IgD-negative memory B cell (primary cell): ENCODE measurements at regions not wholly inside any gene's neighbourhood (a gene's known extent, or its start where the extent isn't known, plus 50 kb on each side); places are given as distances from the start of the nearest gene placed in this dataset.
"Not testable (repeated sequence)": the region's sequence is repeated elsewhere in the genome, so short reads cannot be mapped to it uniquely, and the experiment has no call there.

Experiments
- H3K27ac Mint-ChIP-seq, 3 donors: one replicate each; pipeline ENCODE4 v1.8.0; 2020 to 2022; ENCODE audit warnings: mild to moderate bottlenecking in 3 of 3, mixed read lengths in 3 of 3, moderate library complexity in 1 of 3
- H3K27me3 Mint-ChIP-seq: one replicate; pipeline ENCODE4 v1.8.0; 2021; ENCODE audit warnings: mixed read lengths
- H3K36me3 Mint-ChIP-seq: one replicate; pipeline ENCODE4 v1.8.0; 2020; ENCODE audit warnings: mild to moderate bottlenecking, mixed read lengths
- H3K4me1 Mint-ChIP-seq, 3 donors: one replicate each; pipeline ENCODE4 v1.8.0; 2020 to 2022; ENCODE audit warnings: mixed read lengths in 3 of 3, mild to moderate bottlenecking in 1 of 3
- H3K4me3 Mint-ChIP-seq, 4 donors: one replicate each; pipeline ENCODE4 v1.8.0; 2020 to 2022; ENCODE audit warnings: mild to moderate bottlenecking in 4 of 4, mixed read lengths in 4 of 4, moderate library complexity in 3 of 4
- H3K9me3 Mint-ChIP-seq, 3 donors: one replicate each; pipeline ENCODE4 v1.8.0; 2020 to 2021; ENCODE audit warnings: mixed read lengths in 3 of 3, mild to moderate bottlenecking in 1 of 3

DNA sequence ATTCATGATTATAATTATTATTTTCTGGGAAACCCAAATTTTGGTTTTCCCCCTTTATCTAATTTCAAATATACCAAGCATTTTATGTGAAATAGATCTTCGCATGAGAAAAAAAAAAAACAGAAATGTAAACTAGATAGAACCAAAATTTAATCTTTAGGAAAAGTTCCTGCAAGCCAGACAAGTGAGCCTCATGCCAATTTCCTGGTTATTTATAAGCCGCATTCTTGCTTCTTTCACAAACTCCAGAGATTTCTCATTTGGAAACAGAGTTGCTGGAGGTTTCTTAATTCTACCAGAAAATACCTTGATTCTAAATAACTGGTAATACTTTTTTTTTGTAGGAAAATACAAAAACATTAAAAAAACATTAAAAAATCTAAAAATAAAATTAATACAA is 690.4 kb upstream of the IGFBP3 start:
- peaks cover 0 to 4% (median 1%) of the 10 kb centered on the region in 3 donors for H3K9me3 Mint-ChIP-seq
- no peaks in the 10 kb centered on the region for H3K4me1 Mint-ChIP-seq
- H3K27me3 Mint-ChIP-seq: no peaks in the 10 kb centered on the region
- H3K36me3 Mint-ChIP-seq: no peaks in the 10 kb centered on the region
- H3K27ac Mint-ChIP-seq: no peak overlapping the region
- H3K4me3 Mint-ChIP-seq: no peak overlapping the region

DNA sequence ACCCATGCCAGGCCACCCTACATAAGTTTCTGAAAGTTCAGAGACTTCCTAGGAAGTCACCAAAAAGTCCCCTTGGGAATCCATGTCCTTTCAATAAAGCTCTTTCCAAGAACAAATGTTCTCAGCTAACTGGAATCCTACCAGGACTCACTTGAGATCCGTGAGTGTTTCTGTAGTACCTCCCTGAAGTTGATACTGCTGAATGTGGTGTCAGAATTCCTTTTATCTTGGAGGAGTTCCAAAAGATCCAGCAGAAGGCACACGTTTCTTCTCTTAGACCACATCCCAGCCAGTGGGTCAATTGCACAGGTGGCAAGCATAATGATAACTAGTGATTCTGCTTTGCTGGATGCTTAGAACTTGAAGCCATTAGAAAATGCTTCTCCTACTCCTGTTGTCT is 689.7 kb upstream of the IGFBP3 start:
- Mint-ChIP-seq H3K4me1 (no peaks in the 10 kb centered on the region), H3K27ac (no peak overlapping the region), H3K36me3 (no peaks in the 10 kb centered on the region), H3K4me3 (no peak overlapping the region), H3K9me3 (peaks cover 0 to 4% (median 1%) of the 10 kb centered on the region in 3 donors), H3K27me3 (no peaks in the 10 kb centered on the region)

DNA sequence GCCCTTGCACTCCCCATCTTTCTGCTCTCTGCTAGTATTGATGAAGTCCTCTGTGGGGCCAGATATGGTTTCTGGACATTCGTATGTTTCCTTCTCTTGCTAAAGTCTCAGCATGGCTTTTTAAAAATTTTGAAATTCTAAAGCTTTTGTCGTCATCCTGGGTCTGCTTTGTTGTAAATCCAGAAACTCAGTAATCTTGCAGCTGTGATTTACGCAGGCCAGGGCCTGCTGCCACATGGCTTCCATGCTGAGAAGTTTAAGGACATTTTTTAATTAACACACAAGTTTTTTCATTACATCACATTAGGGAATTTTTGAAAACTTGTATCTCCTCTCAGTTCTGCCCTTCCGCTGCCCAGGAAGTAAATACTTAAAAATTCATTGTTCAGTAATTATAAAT is 686.1 kb upstream of the IGFBP3 start:
- H3K4me3 Mint-ChIP-seq: no peak overlapping the region
- H3K4me1 Mint-ChIP-seq: no peaks in the 10 kb centered on the region
- H3K27me3 Mint-ChIP-seq: no peaks in the 10 kb centered on the region
- no peak overlapping the region for H3K27ac Mint-ChIP-seq
- no peaks in the 10 kb centered on the region for H3K36me3 Mint-ChIP-seq
- H3K9me3 Mint-ChIP-seq: peaks cover 0 to 2% (median 0%) of the 10 kb centered on the region in 3 donors

DNA sequence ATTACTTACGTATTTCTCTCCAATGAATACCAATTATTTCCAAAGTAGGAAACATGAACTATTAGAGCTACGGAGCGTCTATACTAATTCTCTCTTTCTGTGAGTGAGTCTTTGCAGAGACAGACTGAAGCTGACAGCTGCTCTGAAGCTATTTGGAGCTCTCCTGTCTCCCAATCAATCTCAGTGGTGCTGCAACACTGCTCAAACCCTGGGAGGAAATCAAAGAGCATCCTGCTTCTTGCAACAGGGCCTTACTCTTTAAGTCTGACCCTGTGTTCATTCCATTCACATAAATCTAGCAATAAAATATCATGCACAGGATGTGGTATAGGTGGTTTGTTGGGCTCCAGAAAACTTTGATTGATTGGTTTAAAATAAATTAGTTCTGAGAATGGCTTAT is 685.7 kb upstream of the IGFBP3 start:
- H3K27me3 Mint-ChIP-seq: no peaks in the 10 kb centered on the region

DNA sequence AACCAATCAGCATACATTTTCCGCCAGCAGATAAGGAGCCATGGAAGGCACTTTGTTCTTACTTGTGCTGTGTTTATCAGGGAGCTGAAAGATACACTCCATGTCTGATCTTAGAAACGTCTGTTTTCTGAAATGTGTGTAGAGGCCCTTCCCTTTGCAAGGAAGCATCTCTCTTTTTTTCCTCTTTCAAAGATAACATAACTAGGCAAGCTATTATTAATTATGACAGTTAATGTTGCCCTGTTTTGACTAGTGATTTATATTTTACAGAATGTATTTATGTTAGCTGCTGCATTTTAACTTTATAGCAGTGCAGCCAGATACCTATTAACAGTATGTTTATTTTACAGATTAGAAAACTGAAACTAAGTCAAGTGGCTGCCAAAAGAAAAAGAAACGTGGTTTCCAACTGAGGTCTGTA is 683.2 kb upstream of the IGFBP3 start:
- Mint-ChIP-seq H3K27ac (no peak overlapping the region), H3K4me3 (no peak overlapping the region), H3K9me3 (peaks cover 0 to 2% (median 0%) of the 10 kb centered on the region in 3 donors), H3K27me3 (no peaks in the 10 kb centered on the region), H3K36me3 (no peaks in the 10 kb centered on the region), H3K4me1 (no peaks in the 10 kb centered on the region)

More for the DNA sequence above, 685.7 kb upstream of the IGFBP3 start:
- H3K36me3 Mint-ChIP-seq: no peaks in the 10 kb centered on the region
- no peak overlapping the region for H3K4me3 Mint-ChIP-seq
- peaks cover 0 to 2% (median 0%) of the 10 kb centered on the region in 3 donors for H3K9me3 Mint-ChIP-seq
- no peak overlapping the region for H3K27ac Mint-ChIP-seq
- no peaks in the 10 kb centered on the region for H3K4me1 Mint-ChIP-seq

DNA sequence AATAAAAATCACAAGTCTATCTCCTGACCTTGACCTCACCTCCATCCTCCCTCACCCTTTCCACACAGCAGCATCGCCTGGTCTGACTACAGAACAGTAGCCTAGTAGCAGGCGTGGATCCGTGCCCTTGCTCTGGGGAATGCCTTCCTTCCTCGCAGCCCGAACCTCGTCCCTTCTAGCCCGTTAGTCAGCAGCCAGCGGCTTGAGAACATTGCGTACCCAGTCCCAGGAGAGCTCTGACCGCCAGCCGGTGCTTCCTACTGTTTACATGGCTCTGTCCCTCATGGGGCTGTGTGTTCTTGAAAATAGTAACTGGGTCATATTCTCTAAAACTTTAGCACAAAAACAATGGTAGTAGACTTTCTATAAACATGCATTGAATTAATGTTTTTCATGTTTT is 682.7 kb upstream of the IGFBP3 start:
- Mint-ChIP-seq H3K27me3 (no peaks in the 10 kb centered on the region), H3K9me3 (peaks cover 0 to 2% (median 0%) of the 10 kb centered on the region in 3 donors), H3K27ac (no peak overlapping the region), H3K4me3 (no peak overlapping the region), H3K36me3 (no peaks in the 10 kb centered on the region), H3K4me1 (no peaks in the 10 kb centered on the region)

DNA sequence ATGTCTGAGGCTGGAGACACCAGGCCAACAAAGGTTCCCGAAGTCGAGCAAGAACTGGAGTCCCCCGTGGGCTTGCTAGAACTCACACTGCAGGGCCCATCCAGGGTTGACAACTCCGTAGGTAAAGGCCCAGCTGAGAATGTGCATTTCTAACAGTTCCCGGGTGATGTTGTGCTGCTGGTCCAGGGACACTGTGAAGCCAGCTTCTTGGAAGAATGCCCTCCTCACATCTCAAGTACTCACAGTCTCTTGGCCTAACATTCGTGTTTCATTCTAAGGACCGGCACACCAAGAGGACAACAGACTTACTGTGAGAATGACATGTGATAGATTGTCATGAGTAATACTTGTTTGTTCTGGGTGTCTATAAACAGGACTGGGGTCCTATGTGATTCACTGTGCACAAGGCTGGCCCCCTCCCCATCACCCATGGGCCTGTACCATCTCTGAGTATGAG is 682.3 kb upstream of the IGFBP3 start:
- H3K4me1 Mint-ChIP-seq: no peaks in the 10 kb centered on the region
- no peak overlapping the region for H3K27ac Mint-ChIP-seq
- no peaks in the 10 kb centered on the region for H3K27me3 Mint-ChIP-seq
- no peak overlapping the region for H3K4me3 Mint-ChIP-seq
- H3K9me3 Mint-ChIP-seq: peaks cover 0 to 2% (median 0%) of the 10 kb centered on the region in 3 donors
- H3K36me3 Mint-ChIP-seq: no peaks in the 10 kb centered on the region

DNA sequence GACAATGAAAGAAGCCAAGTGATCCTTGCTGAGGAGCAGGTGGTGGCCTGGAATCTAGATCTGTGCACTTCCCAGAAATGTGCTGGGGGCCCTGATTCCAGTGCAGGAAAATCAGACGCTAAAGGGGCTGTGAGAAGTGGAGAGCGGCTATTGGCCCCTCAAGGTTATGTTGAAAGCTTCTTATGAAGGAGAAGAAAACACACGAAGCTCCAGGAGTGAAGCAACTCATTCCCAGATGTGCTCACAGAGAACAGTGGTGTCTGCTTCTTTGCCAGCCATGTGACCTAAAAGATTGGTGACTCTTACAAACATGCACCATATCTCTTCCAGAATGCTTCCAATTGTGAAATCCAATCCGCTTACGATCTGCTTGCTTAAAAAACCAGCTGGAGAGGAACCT is 679.3 kb upstream of the IGFBP3 start:
- Mint-ChIP-seq H3K9me3 (peaks cover 0 to 2% (median 2%) of the 10 kb centered on the region in 3 donors), H3K27me3 (no peaks in the 10 kb centered on the region), H3K4me3 (no peak overlapping the region), H3K27ac (no peak overlapping the region), H3K4me1 (no peaks in the 10 kb centered on the region), H3K36me3 (no peaks in the 10 kb centered on the region)

DNA sequence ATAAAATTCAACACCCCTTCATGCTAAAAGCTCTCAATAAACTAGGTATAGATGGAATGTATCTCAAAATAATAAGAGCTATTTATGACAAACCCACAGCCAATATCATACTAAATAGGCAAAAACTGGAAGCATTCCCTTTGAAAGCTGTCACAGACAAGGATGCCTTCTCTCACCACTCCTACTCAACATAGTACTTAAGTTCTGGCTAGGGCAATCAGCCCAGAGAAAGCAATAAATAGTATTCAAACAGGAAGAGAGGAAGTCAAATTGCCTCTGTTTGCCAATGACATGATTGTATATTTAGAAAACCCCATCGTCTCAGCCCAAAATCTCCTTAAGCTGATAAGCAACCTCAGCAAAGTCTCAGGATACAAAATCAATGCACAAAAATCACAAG is 673.8 kb upstream of the IGFBP3 start:
- H3K4me3 Mint-ChIP-seq, H3K27me3 Mint-ChIP-seq, H3K4me1 Mint-ChIP-seq, H3K36me3 Mint-ChIP-seq, H3K27ac Mint-ChIP-seq: not testable (repeated sequence)
- peaks cover 0 to 14% (median 2%) of the 10 kb centered on the region in 3 donors for H3K9me3 Mint-ChIP-seq

DNA sequence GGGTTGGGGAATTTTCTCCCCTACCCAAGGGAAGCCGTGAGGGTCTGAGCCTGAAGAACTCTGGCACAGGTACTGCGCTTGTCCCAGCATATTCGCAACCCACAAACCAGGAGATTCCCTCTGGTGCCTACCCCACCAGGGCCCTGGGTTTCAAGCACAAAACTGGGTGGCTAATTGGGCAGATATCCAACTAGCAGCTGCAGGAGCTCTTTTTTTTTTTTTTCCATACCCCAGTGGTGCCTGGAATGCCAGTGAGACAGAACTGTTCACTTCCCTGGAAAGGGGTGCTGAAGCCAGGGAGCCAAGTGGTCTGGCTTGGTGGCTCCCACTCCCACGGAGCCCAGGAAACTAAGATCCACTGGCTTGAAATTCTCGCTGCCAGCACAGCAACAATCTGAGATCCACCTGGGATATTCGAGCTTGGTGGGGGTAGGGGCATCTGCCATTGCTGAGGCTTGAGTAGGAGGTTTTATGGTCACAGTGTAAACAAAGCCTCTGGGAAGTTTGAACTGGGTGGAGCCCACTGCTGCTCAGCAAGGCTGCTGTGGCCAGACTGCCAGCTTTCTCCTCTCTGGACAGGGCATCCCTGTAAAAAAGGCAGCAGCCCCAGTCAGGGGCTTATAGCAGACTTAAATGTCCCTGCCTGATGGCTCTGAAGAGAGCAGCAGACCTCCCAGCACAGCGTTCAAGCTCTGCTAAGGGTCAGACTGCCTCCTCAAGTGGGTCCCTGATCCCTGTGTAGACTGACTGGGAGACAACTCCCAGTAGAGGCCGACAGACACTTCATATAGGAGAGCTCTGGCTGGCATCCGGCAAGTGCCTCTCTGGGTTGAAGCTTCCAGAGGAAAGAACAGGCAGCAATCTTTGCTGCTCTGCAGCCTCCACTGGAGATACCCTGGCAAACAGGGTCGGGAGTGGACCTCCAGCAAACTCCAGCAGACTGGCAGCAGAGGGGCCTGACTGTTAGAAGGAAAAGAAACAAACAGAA is 670.1 kb upstream of the IGFBP3 start:
- H3K4me3 Mint-ChIP-seq, H3K27ac Mint-ChIP-seq, H3K27me3 Mint-ChIP-seq, H3K36me3 Mint-ChIP-seq, H3K4me1 Mint-ChIP-seq: not testable (repeated sequence)
- peaks cover 0 to 15% (median 0%) of the 10 kb centered on the region in 3 donors for H3K9me3 Mint-ChIP-seq

DNA sequence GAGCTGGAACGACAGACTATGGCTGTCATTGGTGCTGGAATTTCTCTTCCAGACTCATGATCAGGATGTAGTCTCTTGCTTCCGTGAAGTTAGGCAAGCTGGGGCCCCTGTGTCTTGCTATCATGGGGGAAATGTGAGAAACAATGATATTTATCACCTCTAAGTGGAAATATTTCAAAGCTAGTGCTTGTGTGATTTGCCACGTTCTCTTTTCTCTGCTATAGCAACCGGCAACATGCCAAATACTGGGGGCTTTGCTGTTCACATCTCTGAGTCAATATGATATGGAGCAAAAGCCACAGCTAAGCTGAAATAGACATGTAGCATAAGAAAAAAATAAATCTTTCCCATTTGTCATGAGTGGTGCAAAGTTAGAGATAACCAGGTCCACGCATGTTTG is 668.2 kb upstream of the IGFBP3 start:
- Mint-ChIP-seq H3K27ac (no peak overlapping the region), H3K4me1 (peaks cover 0 to 1% (median 0%) of the 10 kb centered on the region in 3 donors), H3K27me3 (no peaks in the 10 kb centered on the region), H3K9me3 (peaks cover 0 to 13% (median 3%) of the 10 kb centered on the region in 3 donors), H3K36me3 (no peaks in the 10 kb centered on the region), H3K4me3 (no peak overlapping the region)

DNA sequence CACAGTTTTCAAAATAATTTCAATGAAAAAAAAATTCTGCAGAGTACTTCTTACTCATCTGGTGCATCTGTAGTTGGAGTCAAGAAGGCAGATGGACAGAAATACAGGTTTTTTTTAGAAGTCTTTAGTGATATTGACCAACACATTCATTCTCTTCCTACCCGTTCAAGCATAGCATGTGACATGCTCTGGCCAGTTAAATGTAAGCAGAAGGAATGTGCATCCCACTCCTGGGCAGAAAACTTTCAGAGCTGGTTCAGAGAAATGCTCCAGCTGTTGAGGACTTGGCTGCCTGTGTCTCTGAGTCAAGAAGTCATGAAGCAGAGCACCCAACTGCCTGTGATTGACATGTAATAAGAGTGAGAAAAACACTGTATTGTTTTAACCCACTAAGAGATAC is 665.3 kb upstream of the IGFBP3 start:
- Mint-ChIP-seq H3K27ac (no peak overlapping the region), H3K4me3 (no peak overlapping the region), H3K27me3 (peaks cover 2% of the 10 kb centered on the region), H3K9me3 (peaks cover 0 to 4% (median 2%) of the 10 kb centered on the region in 3 donors), H3K36me3 (no peaks in the 10 kb centered on the region), H3K4me1 (no peaks in the 10 kb centered on the region)

DNA sequence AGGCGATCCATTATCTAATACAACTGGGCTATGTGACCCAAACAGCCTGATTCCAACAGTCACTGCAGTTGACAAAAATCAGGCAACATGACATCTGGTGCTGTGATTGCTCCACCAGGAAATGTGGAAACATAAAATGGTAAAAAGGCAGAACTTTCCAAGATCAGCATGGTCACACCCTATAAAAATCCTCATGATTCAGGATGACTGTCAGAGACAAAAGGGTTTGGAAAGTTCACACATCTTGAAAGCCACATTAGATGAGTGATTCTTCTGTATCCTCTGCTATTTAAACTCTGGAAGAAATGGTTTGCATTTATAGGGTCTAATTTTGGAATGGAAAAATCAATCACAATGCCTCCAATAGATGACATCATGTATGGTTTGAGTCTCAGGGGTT is 662.6 kb upstream of the IGFBP3 start:
- peaks cover 2% of the 10 kb centered on the region for H3K27me3 Mint-ChIP-seq

DNA sequence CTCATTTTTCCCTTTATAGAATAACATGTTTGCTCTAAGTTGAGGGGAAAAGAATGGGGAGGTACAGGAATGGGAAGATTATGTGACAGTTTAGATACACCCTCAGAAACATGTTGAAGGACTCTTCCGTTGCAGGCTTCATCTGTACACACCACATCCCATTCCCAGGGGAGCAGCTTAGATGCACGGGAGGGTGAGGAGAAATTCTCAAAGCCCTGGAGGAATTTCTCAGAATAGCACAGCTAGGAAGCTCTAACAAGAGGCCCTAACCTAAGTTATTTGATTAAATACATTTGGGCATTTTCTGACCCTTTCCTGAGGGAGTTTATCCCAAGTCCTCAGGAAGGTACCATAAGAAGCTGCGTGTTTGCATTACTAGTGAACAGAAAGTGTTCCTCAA is 660.2 kb upstream of the IGFBP3 start:
- H3K27ac Mint-ChIP-seq: no peak overlapping the region
- H3K4me1 Mint-ChIP-seq: peaks cover 0 to 2% (median 0%) of the 10 kb centered on the region in 3 donors
- peaks cover 0 to 5% (median 3%) of the 10 kb centered on the region in 3 donors for H3K9me3 Mint-ChIP-seq
- peaks cover 2% of the 10 kb centered on the region for H3K27me3 Mint-ChIP-seq
- H3K36me3 Mint-ChIP-seq: no peaks in the 10 kb centered on the region
- no peak overlapping the region for H3K4me3 Mint-ChIP-seq

More for the DNA sequence above, 662.6 kb upstream of the IGFBP3 start:
- H3K4me3 Mint-ChIP-seq: no peak overlapping the region
- peaks cover 0 to 2% (median 0%) of the 10 kb centered on the region in 3 donors for H3K4me1 Mint-ChIP-seq
- H3K27ac Mint-ChIP-seq: no peak overlapping the region
- H3K36me3 Mint-ChIP-seq: no peaks in the 10 kb centered on the region
- H3K9me3 Mint-ChIP-seq: peaks cover 0 to 4% (median 0%) of the 10 kb centered on the region in 3 donors

DNA sequence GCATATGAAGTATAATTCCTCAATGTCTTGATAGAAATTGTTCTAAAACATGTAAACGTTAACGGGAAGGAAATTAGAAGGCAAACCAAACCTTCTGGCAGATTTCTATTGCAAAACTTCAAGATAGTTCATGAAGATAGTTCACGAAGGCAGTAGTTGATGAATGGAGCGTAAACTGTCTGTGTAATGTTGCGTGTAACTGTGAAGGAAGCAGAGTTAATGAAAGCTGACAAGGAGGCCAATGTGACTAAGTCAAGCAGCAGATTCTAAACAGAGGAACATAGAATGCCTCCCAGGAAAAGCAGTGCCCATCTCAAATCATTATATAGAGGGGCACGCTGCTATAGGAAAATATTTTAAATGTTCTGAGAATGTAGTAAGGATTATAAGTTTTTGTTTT is 659.7 kb upstream of the IGFBP3 start:
- Mint-ChIP-seq H3K4me3 (no peak overlapping the region), H3K4me1 (peaks cover 0 to 2% (median 0%) of the 10 kb centered on the region in 3 donors), H3K27me3 (peaks cover 2% of the 10 kb centered on the region), H3K9me3 (peaks cover under 1 to 5% (median 3%) of the 10 kb centered on the region in 3 donors), H3K27ac (no peak overlapping the region), H3K36me3 (no peaks in the 10 kb centered on the region)

DNA sequence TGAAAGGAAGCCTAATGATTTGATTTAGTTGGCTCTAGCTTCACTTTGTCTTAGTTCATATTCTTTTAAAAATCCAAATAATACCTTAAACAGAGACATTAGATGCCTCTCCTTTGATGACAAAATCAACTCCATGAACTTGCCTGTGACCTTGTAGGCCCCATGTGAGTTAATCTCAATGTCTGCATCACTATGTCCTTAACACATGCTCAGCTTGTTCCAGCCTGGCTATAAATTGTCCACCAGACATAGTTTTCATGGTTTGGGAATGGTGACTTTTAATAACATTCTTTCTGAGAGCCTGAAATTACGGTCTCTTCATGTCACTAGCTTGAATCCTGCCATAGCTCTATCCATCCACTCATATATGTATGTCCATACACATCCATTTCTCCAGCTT is 656.3 kb upstream of the IGFBP3 start:
- no peak overlapping the region for H3K4me3 Mint-ChIP-seq
- H3K9me3 Mint-ChIP-seq: peaks cover 1 to 4% (median 4%) of the 10 kb centered on the region in 3 donors
- H3K27ac Mint-ChIP-seq: no peak overlapping the region
- peaks cover 0 to 2% (median 0%) of the 10 kb centered on the region in 3 donors for H3K4me1 Mint-ChIP-seq
- peaks cover 2% of the 10 kb centered on the region for H3K27me3 Mint-ChIP-seq
- H3K36me3 Mint-ChIP-seq: no peaks in the 10 kb centered on the region
